GM12891 (cell line): ENCODE measurements at regions not wholly inside any gene's neighbourhood (a gene's known extent, or its start where the extent isn't known, plus 50 kb on each side); places are given as distances from the start of the nearest gene placed in this dataset.

ENCODE experiments used
- PAX5 ChIP-seq: IDR thresholded peaks from 2 replicates; pipeline ENCODE4 v1.6.1; 2011; ENCODE audit warnings: low read length, moderate library complexity, mild to moderate bottlenecking; ENCODE audit not compliant: insufficient read depth, severe bottlenecking
- POLR2A ChIP-seq: IDR thresholded peaks from 2 replicates; pipeline ENCODE4 v1.6.1; 2011; ENCODE audit warnings: low read depth, low read length, control low read depth
- POLR2AphosphoS5 ChIP-seq: IDR thresholded peaks from 2 replicates; pipeline ENCODE4 v1.6.1; 2011; ENCODE audit warnings: low read depth, low read length, control low read depth
- POU2F2 ChIP-seq: IDR thresholded peaks from 2 replicates; pipeline ENCODE4 v1.6.1; 2011; ENCODE audit warnings: low read depth, mild to moderate bottlenecking, control low read depth, low read length, moderate library complexity
- SPI1 ChIP-seq: IDR thresholded peaks from 2 replicates; pipeline ENCODE4 v1.6.1; 2011; ENCODE audit warnings: low read depth, low read length, control low read depth
- TAF1 ChIP-seq: IDR thresholded peaks from 2 replicates; pipeline ENCODE4 v1.6.1; 2011; ENCODE audit warnings: low read depth, low read length, control low read depth

GRCh38 chr18:14940735-14941134, 192.8 kb downstream of the ANKRD30B start:
- TF ChIP-seq POLR2A = no peak
- no peak for TF ChIP-seq TAF1
- no peak for TF ChIP-seq POLR2AphosphoS5
- no peak for TF ChIP-seq SPI1
- TF ChIP-seq POU2F2 = no peak
- TF ChIP-seq PAX5 = no peak
